ENCODE measurements at regions not wholly inside any gene's neighbourhood (a gene's known extent, or its start where the extent isn't known, plus 50 kb on each side); places are given as distances from the start of the nearest gene placed in this dataset.

GRCh38 chr7:41241641-41242040 lies 461.2 kb downstream of the INHBA start:
- no peaks in the 10 kb centered on the region for H3K36me3 ChIP-seq
- H3K4me3 ChIP-seq, result no peak overlapping the region
- no peak overlapping the region for H3K27ac ChIP-seq
- TF ChIP-seq CTCF (IDR thresholded peaks at IDR 0.05; ENCODE audit: low read depth, low read length), result no peak
- no peaks in the 10 kb centered on the region for H3K27me3 ChIP-seq
- no peaks in the 10 kb centered on the region for H3K9me3 ChIP-seq (ENCODE audit: low read depth)
- no peak for DNase-seq (ENCODE audit: low read depth in 1 of 2, low spot score in 1 of 2)
- H3K4me1 ChIP-seq (ENCODE audit: low read depth), result no peaks in the 10 kb centered on the region

GRCh38 chr7:41239596-41239995 lies 463.3 kb downstream of the INHBA start:
- no peak overlapping the region for H3K27ac ChIP-seq
- H3K27me3 ChIP-seq, result no peaks in the 10 kb centered on the region
- DNase-seq (ENCODE audit: low read depth in 1 of 2, low spot score in 1 of 2), result peak in 1 of 2 donors; percentile 38
- no peaks in the 10 kb centered on the region for H3K4me1 ChIP-seq (ENCODE audit: low read depth)
- no peaks in the 10 kb centered on the region for H3K36me3 ChIP-seq
- TF ChIP-seq CTCF (IDR thresholded peaks at IDR 0.05; ENCODE audit: low read depth, low read length), result no peak
- H3K9me3 ChIP-seq (ENCODE audit: low read depth), result no peaks in the 10 kb centered on the region
- H3K4me3 ChIP-seq, result no peak overlapping the region

GRCh38 chr7:41238851-41239331 lies 464.0 kb downstream of the INHBA start:
- Histone ChIP-seq H3K4me1 (ENCODE audit: low read depth) (no peaks in the 10 kb centered on the region), H3K4me3 (no peak overlapping the region), H3K27ac (no peak overlapping the region), H3K36me3 (no peaks in the 10 kb centered on the region), H3K27me3 (no peaks in the 10 kb centered on the region), H3K9me3 (ENCODE audit: low read depth) (no peaks in the 10 kb centered on the region)
- TF ChIP-seq CTCF (IDR thresholded peaks at IDR 0.05; ENCODE audit: low read depth, low read length), result no peak
- DNase-seq (ENCODE audit: low read depth in 1 of 2, low spot score in 1 of 2), result no peak

DNA sequence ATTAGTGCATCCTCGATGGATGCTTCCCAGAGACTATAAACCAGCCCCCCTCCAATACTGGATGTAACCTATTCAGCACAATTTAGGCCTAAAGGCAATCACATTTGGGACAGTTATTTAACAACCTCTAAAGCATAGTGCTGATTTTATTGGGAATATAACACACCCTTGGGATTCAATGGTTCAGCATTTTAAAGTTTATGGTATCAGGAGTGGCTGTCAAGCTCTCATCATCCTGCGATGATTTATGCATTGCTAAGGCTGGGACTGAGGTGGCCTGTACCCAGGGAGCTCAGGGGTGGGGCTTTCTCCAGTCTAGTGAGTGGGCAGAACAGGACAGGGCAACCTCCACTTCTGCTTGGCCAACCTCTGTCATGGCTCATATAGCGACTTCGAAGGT lies 464.9 kb downstream of the INHBA start:
- no peak overlapping the region for H3K4me3 ChIP-seq
- no peaks in the 10 kb centered on the region for H3K4me1 ChIP-seq (ENCODE audit: low read depth)
- DNase-seq (ENCODE audit: low read depth in 1 of 2, low spot score in 1 of 2), result no peak
- H3K9me3 ChIP-seq (ENCODE audit: low read depth), result no peaks in the 10 kb centered on the region
- no peaks in the 10 kb centered on the region for H3K36me3 ChIP-seq
- TF ChIP-seq CTCF (IDR thresholded peaks at IDR 0.05; ENCODE audit: low read depth, low read length), result no peak
- no peaks in the 10 kb centered on the region for H3K27me3 ChIP-seq
- no peak overlapping the region for H3K27ac ChIP-seq

GRCh38 chr7:41232086-41232485 lies 470.8 kb downstream of the INHBA start:
- Histone ChIP-seq H3K27ac (no peak overlapping the region), H3K4me3 (no peak overlapping the region), H3K4me1 (ENCODE audit: low read depth) (no peaks in the 10 kb centered on the region), H3K27me3 (no peaks in the 10 kb centered on the region), H3K9me3 (ENCODE audit: low read depth) (no peaks in the 10 kb centered on the region), H3K36me3 (no peaks in the 10 kb centered on the region)
- TF ChIP-seq CTCF (IDR thresholded peaks at IDR 0.05; ENCODE audit: low read depth, low read length), result no peak
- DNase-seq (ENCODE audit: low read depth in 1 of 2, low spot score in 1 of 2), result no peak
